DMS79 (cell line): ENCODE measurements at regions not wholly inside any gene's neighbourhood (a gene's known extent, or its start where the extent isn't known, plus 50 kb on each side); places are given as distances from the start of the nearest gene placed in this dataset.
"Not testable (repeated sequence)": the region's sequence is repeated elsewhere in the genome, so short reads cannot be mapped to it uniquely, and the experiment has no call there.

Experiments used
- DNase-seq: peaks from one replicate; lab custom pipeline; 2025; lab: John Stamatoyannopoulos, UW

GRCh38 chr6:97347111-97347510 lies 64.1 kb upstream of the MMS22L start:
- DNase-seq: no peak

- DNase-seq: no peak
Measured at GRCh38 chr6:97361286-97361685, 78.3 kb upstream of the MMS22L start.

GRCh38 chr6:97364327-97364726 lies 81.3 kb upstream of the MMS22L start:
- DNase-seq: no peak

- DNase-seq: not testable (repeated sequence)
Measured at GRCh38 chr6:97382071-97382470, 99.1 kb upstream of the MMS22L start.

- no peak for DNase-seq
Measured at GRCh38 chr6:97392735-97393134, 109.7 kb upstream of the MMS22L start.

- DNase-seq: no peak
Measured at GRCh38 chr6:97394160-97394748, 111.2 kb upstream of the MMS22L start.

- DNase-seq: no peak
Measured at GRCh38 chr6:97396880-97397279, 113.9 kb upstream of the MMS22L start.

- no peak for DNase-seq
Measured at GRCh38 chr6:97399208-97399607, 116.2 kb upstream of the MMS22L start.

GRCh38 chr6:97401533-97401932 lies 118.5 kb upstream of the MMS22L start:
- no peak for DNase-seq

GRCh38 chr6:97405818-97406409 lies 122.9 kb upstream of the MMS22L start:
- no peak for DNase-seq

- DNase-seq: no peak
Measured at GRCh38 chr6:97406633-97407032, 123.6 kb upstream of the MMS22L start.

GRCh38 chr6:97411610-97412009 lies 128.6 kb upstream of the MMS22L start:
- no peak for DNase-seq

GRCh38 chr6:97412511-97412910 lies 129.5 kb upstream of the MMS22L start:
- DNase-seq: no peak

- no peak for DNase-seq
Measured at GRCh38 chr6:97422171-97422570, 139.2 kb upstream of the MMS22L start.

- no peak for DNase-seq
Measured at GRCh38 chr6:97423190-97423589, 140.2 kb upstream of the MMS22L start.

GRCh38 chr6:97427648-97428047 lies 144.6 kb upstream of the MMS22L start:
- DNase-seq: no peak

GRCh38 chr6:97437087-97437486 lies 154.1 kb upstream of the MMS22L start:
- no peak for DNase-seq

GRCh38 chr6:97438011-97438671 lies 155.1 kb upstream of the MMS22L start:
- DNase-seq: no peak

- DNase-seq: no peak
Measured at GRCh38 chr6:97440590-97441176, 157.7 kb upstream of the MMS22L start.

- DNase-seq: no peak
Measured at GRCh38 chr6:97443408-97444080, 160.5 kb upstream of the MMS22L start.

GRCh38 chr6:97445407-97445806 lies 162.4 kb upstream of the MMS22L start:
- no peak for DNase-seq

GRCh38 chr6:97449444-97449966 lies 166.5 kb upstream of the MMS22L start:
- no peak for DNase-seq
